HepG2 (cell line): ENCODE measurements at regions not wholly inside any gene's neighbourhood (a gene's known extent, or its start where the extent isn't known, plus 50 kb on each side); places are given as distances from the start of the nearest gene placed in this dataset.

ENCODE experiments used
- ATAC-seq: fragments of 200-7000 bp; cut with Tn5 transposase; 3 replicates; pipeline ENCODE4 v1.9.1; 2020; ENCODE audit warnings: mild to moderate bottlenecking, moderate library complexity
- BruUV-seq: library from RNA; stranded (reverse); fragments of 400-500 nt; replicated peaks from 2 replicates; lab custom pipeline; 2021; lab: Mats Ljungman, UMichigan
- CTCF ChIA-PET: fragments of 300-600 bp; formaldehyde crosslinking; extraction: SDS; loops from one replicate; lab custom pipeline; 2021; ENCODE audit warnings: low total read pairs, inconsistent platforms, low intra/inter-chr PET ratio; lab: Yijun Ruan, JAX
- POLR2A ChIA-PET: fragments of 350-600 bp; sonication (Branson Sonifier 250); formaldehyde crosslinking; loops from one replicate; lab custom pipeline; 2020; ENCODE audit warnings: antibody characterized with exemption, inconsistent platforms; lab: Yijun Ruan, JAX
- DNase-seq: peaks from one replicate; pipeline ENCODE4 v3.0.0-alpha.2; 2015; ENCODE audit warnings: low spot score
- FAIRE-seq: peaks from 3 replicates; lab custom pipeline; 2011; peaks lifted over from hg19 to GRCh38; lab: Jason Lieb, UNC
- H2AFZ ChIP-seq: one replicate; pipeline ENCODE4 v1.6.1; 2011; ENCODE audit warnings: low read length, inconsistent platforms
- H3K27ac ChIP-seq: fragments of 300-600 bp; 3 replicates; pipeline ENCODE4 v1.8.0; 2011; ENCODE audit warnings: mixed run types, mild to moderate bottlenecking, mixed read lengths, low read length, inconsistent platforms; ENCODE audit not compliant: insufficient read depth; ENCODE audit errors: extremely low read length
- H3K27me3 ChIP-seq, 2 experiments: fragments of 200-600 bp in 1 of 2; 2 replicates in 1 of 2; 3 replicates in 1 of 2; pipeline versions ENCODE4 v1.6.0 to v1.8.0; 2011; ENCODE audit warnings: low read length in 2 of 2, mild to moderate bottlenecking in 2 of 2, moderate library complexity in 2 of 2, inconsistent platforms in 1 of 2; ENCODE audit not compliant: insufficient read depth in 2 of 2, control insufficient read depth in 1 of 2
- H3K36me3 ChIP-seq, 2 experiments: fragments of 200-600 bp in 1 of 2; replicated peaks in 1 of 2; 2 replicates in 1 of 2; 3 replicates in 1 of 2; pipeline versions ENCODE4 v1.5.1 to v1.8.0; 2011; ENCODE audit warnings: low read length in 2 of 2, inconsistent platforms in 1 of 2; ENCODE audit not compliant: insufficient read depth in 2 of 2, control insufficient read depth in 1 of 2
- H3K4me1 ChIP-seq: 2 replicates; pipeline ENCODE4 v1.5.1; 2012; ENCODE audit warnings: low read length, inconsistent platforms; ENCODE audit not compliant: insufficient read depth
- H3K4me2 ChIP-seq: 2 replicates; pipeline ENCODE4 v1.6.0; 2011; ENCODE audit warnings: low read depth, low read length, inconsistent platforms
- H3K4me3 ChIP-seq, 3 experiments: fragments of 200-600 bp in 1 of 3; sonication (generic), shearing (Covaris generic) in 1 of 3; replicated peaks in 1 of 3; 2 replicates each; pipeline ENCODE4 v1.5.1; 2011 to 2016; ENCODE audit warnings: low read length in 3 of 3, inconsistent platforms in 2 of 3, low read depth in 2 of 3, mild to moderate bottlenecking in 2 of 3, control low read depth in 1 of 3, mixed read lengths in 1 of 3; ENCODE audit not compliant: insufficient read depth in 1 of 3
- H3K79me2 ChIP-seq: one replicate; pipeline ENCODE4 v1.6.1; 2011; ENCODE audit warnings: low read length, inconsistent platforms; ENCODE audit not compliant: insufficient read depth
- H3K9ac ChIP-seq: 2 replicates; pipeline ENCODE4 v1.6.0; 2011; ENCODE audit warnings: mild to moderate bottlenecking, low read depth, low read length, inconsistent platforms; ENCODE audit not compliant: insufficient read depth
- H3K9me3 ChIP-seq: 2 replicates; pipeline ENCODE4 v1.5.1; 2012; ENCODE audit warnings: mild to moderate bottlenecking, low read length
- H4K20me1 ChIP-seq: 2 replicates; pipeline ENCODE4 v1.6.0; 2011; ENCODE audit warnings: inconsistent platforms, mild to moderate bottlenecking, low read length, moderate library complexity; ENCODE audit not compliant: insufficient read depth
- CC2D1A ChIP-seq: sonication (generic); formaldehyde crosslinking; IDR thresholded peaks from 2 replicates; pipeline ENCODE4 v1.8.1; 2023; ENCODE audit warnings: mild to moderate bottlenecking, missing genetic modification reagents
- ERF ChIP-seq: IDR thresholded peaks from 2 replicates; pipeline ENCODE4 v1.6.1; 2018; ENCODE audit warnings: missing biosample characterization, missing genetic modification reagents
- HHEX ChIP-seq: IDR thresholded peaks from 2 replicates; pipeline ENCODE4 v1.6.1; 2016; ENCODE audit warnings: control low read depth
- NPAS2 ChIP-seq: sonication (generic); formaldehyde crosslinking; IDR thresholded peaks from 2 replicates; pipeline ENCODE4 v1.8.0; 2022; ENCODE audit warnings: mild to moderate bottlenecking, missing genetic modification reagents, borderline replicate concordance
- SAFB2 ChIP-seq: sonication (generic); formaldehyde crosslinking; IDR thresholded peaks from 2 replicates; pipeline ENCODE4 v1.5.1; 2020; ENCODE audit warnings: missing genetic modification reagents, low read depth, mild to moderate bottlenecking, borderline replicate concordance
- SRF ChIP-seq: IDR thresholded peaks from 2 replicates; pipeline ENCODE4 v1.6.1; 2011; ENCODE audit warnings: mild to moderate bottlenecking, low read depth, low read length, moderate library complexity
- ZNF138 ChIP-seq: sonication (generic); formaldehyde crosslinking; IDR thresholded peaks from 2 replicates; pipeline ENCODE4 v1.5.0; 2020; ENCODE audit warnings: mild to moderate bottlenecking, low read depth, missing genetic modification reagents
- ZNF264 ChIP-seq: sonication (generic); formaldehyde crosslinking; IDR thresholded peaks from 2 replicates; pipeline ENCODE4 v1.4.0; 2020; ENCODE audit warnings: missing genetic modification reagents
- ZNF343 ChIP-seq: sonication (generic); formaldehyde crosslinking; IDR thresholded peaks from 2 replicates; pipeline ENCODE4 v1.4.0; 2020; ENCODE audit warnings: mild to moderate bottlenecking, missing genetic modification reagents
- ZNF512 ChIP-seq: sonication (generic); formaldehyde crosslinking; IDR thresholded peaks from 2 replicates; pipeline ENCODE4 v1.4.0; 2020; ENCODE audit warnings: mild to moderate bottlenecking, missing genetic modification reagents
- WGBS: methylation state at CpG from one replicate; pipeline ENCODE4 v1.1.6; 2017; ENCODE audit warnings: low lambda C conversion rate; 5-methylcytosine and 5-hydroxymethylcytosine counted together
- in situ Hi-C: cut with HindIII; loops from 2 replicates; pipeline ENCODE4 v1.10.0; 2017; ENCODE audit warnings: low pct_unique_long_range_greater_than_20kb; ENCODE audit not compliant: extremely low pct_ligation_motif_present
- intact Hi-C: fragments of 100-400 bp; cut with micrococcal nuclease; formaldehyde crosslinking; loops from one replicate; pipeline ENCODE4 v1.10.0; 2022; ENCODE audit not compliant: unreplicated experiment
- TF ChIP-seq, protein P1 (sequence below): sonication (generic); formaldehyde crosslinking; IDR thresholded peaks from 2 replicates; pipeline ENCODE4 v1.5.1; 2020; ENCODE audit warnings: mild to moderate bottlenecking, missing genetic modification reagents, moderate library complexity
- TF ChIP-seq, protein P2 (sequence below): IDR thresholded peaks from 2 replicates; pipeline ENCODE4 v1.6.1; 2016; ENCODE audit warnings: missing compliant biosample characterization, missing genetic modification reagents, borderline replicate concordance

DNA sequence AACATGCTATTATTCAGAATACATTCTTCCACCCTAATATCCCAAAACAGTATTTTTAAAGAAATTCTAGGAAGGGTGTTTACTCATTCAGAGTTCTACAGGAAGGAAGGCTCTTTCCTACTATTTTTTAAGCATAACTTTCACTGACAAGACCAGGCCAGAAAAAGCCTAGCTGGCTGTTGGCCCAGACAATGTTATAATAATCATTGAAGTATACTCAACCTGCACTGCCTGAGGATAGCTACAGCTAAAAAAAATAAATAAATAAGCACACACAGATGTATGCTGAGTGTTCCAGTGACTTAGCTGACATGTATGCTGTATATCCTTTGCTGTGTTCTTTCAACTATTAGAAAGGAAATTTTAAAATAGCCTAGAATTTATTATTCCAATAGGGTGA, 145.8 kb upstream of the SPRY1 start:
- H3K36me3 ChIP-seq: no peaks in the 10 kb centered on the region
- ChIA-PET CTCF (no interaction called here), POLR2A (no interaction called here)
- H3K4me3 ChIP-seq: no peak overlapping the region
- intact Hi-C loops (no loop called here), in situ Hi-C loops (no loop called here)
- ATAC-seq (no peak), DNase-seq (no peak), FAIRE-seq (no peak)
- no peak overlapping the region for H3K4me2 ChIP-seq
- H3K27me3 ChIP-seq: no peaks in the 10 kb centered on the region
- BruUV-seq: no TSS peak
- H3K9ac ChIP-seq: no peak overlapping the region
- no peaks in the 10 kb centered on the region for H3K79me2 ChIP-seq
- no peak overlapping the region for H2AFZ ChIP-seq
- H3K9me3 ChIP-seq: no peaks in the 10 kb centered on the region
- no peak overlapping the region for H3K27ac ChIP-seq
- TF ChIP-seq SRF (no peak), ERF (no peak), ZNF138 (no peak), ZNF264 (CRISPR knock-in tag) (no peak), CC2D1A (CRISPR knock-in tag) (no peak), ZNF343 (CRISPR knock-in tag) (no peak), NPAS2 (CRISPR knock-in tag) (no peak), ZNF512 (CRISPR knock-in tag) (no peak), HHEX (no peak)
- no peaks in the 10 kb centered on the region for H3K4me1 ChIP-seq
- no peaks in the 10 kb centered on the region for H4K20me1 ChIP-seq

DNA sequence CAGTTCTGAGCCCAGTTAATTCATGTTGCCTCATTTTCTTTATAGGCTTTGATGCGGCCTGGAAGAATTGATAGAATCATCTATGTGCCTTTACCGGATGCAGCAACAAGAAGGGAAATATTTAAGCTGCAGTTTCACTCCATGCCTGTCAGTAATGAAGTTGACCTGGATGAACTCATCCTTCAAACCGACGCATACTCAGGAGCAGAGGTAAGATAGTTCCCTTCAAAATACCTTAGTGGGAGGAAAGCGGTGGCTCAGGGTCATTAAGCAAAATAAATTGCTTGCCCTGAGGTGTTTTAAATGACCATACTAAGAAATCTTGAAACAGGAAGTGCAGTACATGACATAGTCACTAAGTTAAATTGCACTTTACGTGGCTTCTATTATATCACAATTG, 140.6 kb upstream of the SPRY1 start:
- H3K4me2 ChIP-seq: no peak overlapping the region
- DNase-seq (no peak), ATAC-seq (no peak), FAIRE-seq (no peak)
- H3K36me3 ChIP-seq: no peaks in the 10 kb centered on the region
- no peaks in the 10 kb centered on the region for H3K79me2 ChIP-seq
- no peak overlapping the region for H3K9ac ChIP-seq
- H3K9me3 ChIP-seq: no peaks in the 10 kb centered on the region
- WGBS: 100% methylated on average over 6 of the region's 6 CpGs
- H3K4me3 ChIP-seq: no peak overlapping the region
- H3K27ac ChIP-seq: no peak overlapping the region
- no peaks in the 10 kb centered on the region for H4K20me1 ChIP-seq
- ChIA-PET POLR2A (no interaction called here), CTCF (no interaction called here)
- in situ Hi-C loops: no loop called here
- no peak overlapping the region for H2AFZ ChIP-seq
- H3K4me1 ChIP-seq: no peaks in the 10 kb centered on the region
- H3K27me3 ChIP-seq: no peaks in the 10 kb centered on the region
- intact Hi-C loops: no loop called here
- no TSS peak for BruUV-seq
- TF ChIP-seq, protein P1, sequence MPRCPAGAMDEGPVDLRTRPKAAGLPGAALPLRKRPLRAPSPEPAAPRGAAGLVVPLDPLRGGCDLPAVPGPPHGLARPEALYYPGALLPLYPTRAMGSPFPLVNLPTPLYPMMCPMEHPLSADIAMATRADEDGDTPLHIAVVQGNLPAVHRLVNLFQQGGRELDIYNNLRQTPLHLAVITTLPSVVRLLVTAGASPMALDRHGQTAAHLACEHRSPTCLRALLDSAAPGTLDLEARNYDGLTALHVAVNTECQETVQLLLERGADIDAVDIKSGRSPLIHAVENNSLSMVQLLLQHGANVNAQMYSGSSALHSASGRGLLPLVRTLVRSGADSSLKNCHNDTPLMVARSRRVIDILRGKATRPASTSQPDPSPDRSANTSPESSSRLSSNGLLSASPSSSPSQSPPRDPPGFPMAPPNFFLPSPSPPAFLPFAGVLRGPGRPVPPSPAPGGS: no peak
- TF ChIP-seq, protein P2, sequence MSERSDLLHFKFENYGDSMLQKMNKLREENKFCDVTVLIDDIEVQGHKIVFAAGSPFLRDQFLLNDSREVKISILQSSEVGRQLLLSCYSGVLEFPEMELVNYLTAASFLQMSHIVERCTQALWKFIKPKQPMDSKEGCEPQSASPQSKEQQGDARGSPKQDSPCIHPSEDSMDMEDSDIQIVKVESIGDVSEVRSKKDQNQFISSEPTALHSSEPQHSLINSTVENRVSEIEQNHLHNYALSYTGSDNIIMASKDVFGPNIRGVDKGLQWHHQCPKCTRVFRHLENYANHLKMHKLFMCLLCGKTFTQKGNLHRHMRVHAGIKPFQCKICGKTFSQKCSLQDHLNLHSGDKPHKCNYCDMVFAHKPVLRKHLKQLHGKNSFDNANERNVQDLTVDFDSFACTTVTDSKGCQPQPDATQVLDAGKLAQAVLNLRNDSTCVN (CRISPR knock-in tag): no peak
- no peak for TF ChIP-seq SAFB2 (CRISPR knock-in tag)
